ENCODE measurements at regions not wholly inside any gene's neighbourhood (a gene's known extent, or its start where the extent isn't known, plus 50 kb on each side); places are given as distances from the start of the nearest gene placed in this dataset.

GRCh38 chr9:115373710-115374045, 255.7 kb upstream of the TNC start:
- Histone ChIP-seq H3K4me3 (ENCODE audit: control insufficient read depth in 1 of 2, extremely low read depth in 1 of 2, low read length in 1 of 2) (no peak overlapping the region), H3K4me1 (ENCODE audit: control insufficient read depth in 1 of 2, extremely low read depth in 1 of 2, insufficient read depth in 2 of 2, low read length in 2 of 2) (no peaks in the 10 kb centered on the region), H3K9me3 (no peaks in the 10 kb centered on the region), H3K36me3 (ENCODE audit: control insufficient read depth in 2 of 2, extremely low read depth in 1 of 2, insufficient read depth in 1 of 2, low read length in 1 of 2) (no peaks in the 10 kb centered on the region), H3K27me3 (replicated peaks in 1 of 2; ENCODE audit: control insufficient read depth in 2 of 2, extremely low read depth in 1 of 2, insufficient read depth in 2 of 2, low read length in 1 of 2) (peaks cover 0 to 2% of the 10 kb centered on the region in 2 experiments), H3K27ac (ENCODE audit: low read length) (no peak overlapping the region)
- ChIA-PET CTCF (no interaction called here), POLR2A (no interaction called here)
- Mint-ChIP-seq H3K27me3 (peaks cover 0 to 7% of the 10 kb centered on the region in 2 donors), H3K4me1 (no peaks in the 10 kb centered on the region), H3K4me3 (no peak overlapping the region), H3K27ac (no peak overlapping the region), H3K36me3 (no peaks in the 10 kb centered on the region), H3K9me3 (peaks cover 0 to 4% (median 0%) of the 10 kb centered on the region in 3 donors)
- no peak for ATAC-seq (replicated peaks in 1 of 4)
- no peak for DNase-seq

GRCh38 chr9:115374724-115375268, 256.8 kb upstream of the TNC start:
- DNase-seq = no peak
- H3K4me3 Mint-ChIP-seq = no peak overlapping the region
- H3K9me3 ChIP-seq = no peaks in the 10 kb centered on the region
- H3K36me3 Mint-ChIP-seq = no peaks in the 10 kb centered on the region
- H3K27me3 Mint-ChIP-seq = peaks cover 0 to 4% of the 10 kb centered on the region in 2 donors
- H3K27ac ChIP-seq (ENCODE audit: low read length) = no peak overlapping the region
- H3K4me3 ChIP-seq (ENCODE audit: control insufficient read depth in 1 of 2, extremely low read depth in 1 of 2, low read length in 1 of 2) = no peak overlapping the region
- H3K27me3 ChIP-seq (replicated peaks in 1 of 2; ENCODE audit: control insufficient read depth in 2 of 2, extremely low read depth in 1 of 2, insufficient read depth in 2 of 2, low read length in 1 of 2) = no peaks in the 10 kb centered on the region
- no peak overlapping the region for H3K27ac Mint-ChIP-seq
- H3K36me3 ChIP-seq (ENCODE audit: control insufficient read depth in 2 of 2, extremely low read depth in 1 of 2, insufficient read depth in 1 of 2, low read length in 1 of 2) = no peaks in the 10 kb centered on the region
- POLR2A ChIA-PET = no interaction called here
- no peak for ATAC-seq (replicated peaks in 1 of 4)
- no peaks in the 10 kb centered on the region for H3K4me1 ChIP-seq (ENCODE audit: control insufficient read depth in 1 of 2, extremely low read depth in 1 of 2, insufficient read depth in 2 of 2, low read length in 2 of 2)
- 80% methylated on average over 1 of the region's 4 CpGs for WGBS (ENCODE audit: insufficient coverage)
- H3K4me1 Mint-ChIP-seq = no peaks in the 10 kb centered on the region
- peaks cover 0 to 4% (median 0%) of the 10 kb centered on the region in 3 donors for H3K9me3 Mint-ChIP-seq
- CTCF ChIA-PET = no interaction called here

GRCh38 chr9:115378241-115378640, 260.3 kb upstream of the TNC start:
- WGBS (ENCODE audit: insufficient coverage) = 100% methylated on average over 2 of the region's 3 CpGs

GRCh38 chr9:115378758-115379157, 260.8 kb upstream of the TNC start:
- ChIA-PET CTCF (no interaction called here), POLR2A (no interaction called here)
- Mint-ChIP-seq H3K36me3 (no peaks in the 10 kb centered on the region), H3K4me3 (no peak overlapping the region), H3K4me1 (no peaks in the 10 kb centered on the region), H3K9me3 (peaks cover 2 to 16% (median 10%) of the 10 kb centered on the region in 3 donors), H3K27me3 (peaks cover 1 to 4% of the 10 kb centered on the region in 2 donors), H3K27ac (no peak overlapping the region)
- H3K27ac ChIP-seq (ENCODE audit: low read length) = no peak overlapping the region
- no peaks in the 10 kb centered on the region for H3K4me1 ChIP-seq (ENCODE audit: control insufficient read depth in 1 of 2, extremely low read depth in 1 of 2, insufficient read depth in 2 of 2, low read length in 2 of 2)
- H3K4me3 ChIP-seq (ENCODE audit: control insufficient read depth in 1 of 2, extremely low read depth in 1 of 2, low read length in 1 of 2) = no peak overlapping the region
- no peak for ATAC-seq (replicated peaks in 1 of 4)
- no peaks in the 10 kb centered on the region for H3K27me3 ChIP-seq (replicated peaks in 1 of 2; ENCODE audit: control insufficient read depth in 2 of 2, extremely low read depth in 1 of 2, insufficient read depth in 2 of 2, low read length in 1 of 2)
- no peaks in the 10 kb centered on the region for H3K9me3 ChIP-seq
- no peak for DNase-seq
- no peaks in the 10 kb centered on the region for H3K36me3 ChIP-seq (ENCODE audit: control insufficient read depth in 2 of 2, extremely low read depth in 1 of 2, insufficient read depth in 1 of 2, low read length in 1 of 2)

More at GRCh38 chr9:115378241-115378640, 260.3 kb upstream of the TNC start:
- H3K4me1 Mint-ChIP-seq = no peaks in the 10 kb centered on the region
- H3K4me3 Mint-ChIP-seq = no peak overlapping the region
- no peak overlapping the region for H3K27ac Mint-ChIP-seq
- Histone ChIP-seq H3K27ac (ENCODE audit: low read length) (no peak overlapping the region), H3K4me3 (ENCODE audit: control insufficient read depth in 1 of 2, extremely low read depth in 1 of 2, low read length in 1 of 2) (no peak overlapping the region), H3K27me3 (replicated peaks in 1 of 2; ENCODE audit: control insufficient read depth in 2 of 2, extremely low read depth in 1 of 2, insufficient read depth in 2 of 2, low read length in 1 of 2) (no peaks in the 10 kb centered on the region), H3K4me1 (ENCODE audit: control insufficient read depth in 1 of 2, extremely low read depth in 1 of 2, insufficient read depth in 2 of 2, low read length in 2 of 2) (no peaks in the 10 kb centered on the region), H3K36me3 (ENCODE audit: control insufficient read depth in 2 of 2, extremely low read depth in 1 of 2, insufficient read depth in 1 of 2, low read length in 1 of 2) (no peaks in the 10 kb centered on the region), H3K9me3 (no peaks in the 10 kb centered on the region)
- H3K27me3 Mint-ChIP-seq = peaks cover 1 to 4% of the 10 kb centered on the region in 2 donors
- CTCF ChIA-PET = no interaction called here
- H3K36me3 Mint-ChIP-seq = no peaks in the 10 kb centered on the region
- H3K9me3 Mint-ChIP-seq = peaks cover 2 to 12% (median 7%) of the 10 kb centered on the region in 3 donors
- DNase-seq = no peak
- no peak for ATAC-seq (replicated peaks in 1 of 4)
- POLR2A ChIA-PET = no interaction called here

GRCh38 chr9:115379719-115380118, 261.8 kb upstream of the TNC start:
- no peak for DNase-seq
- WGBS (ENCODE audit: insufficient coverage) = 72% methylated on average over 3 of the region's 3 CpGs
- Histone ChIP-seq H3K4me1 (ENCODE audit: control insufficient read depth in 1 of 2, extremely low read depth in 1 of 2, insufficient read depth in 2 of 2, low read length in 2 of 2) (no peaks in the 10 kb centered on the region), H3K27me3 (replicated peaks in 1 of 2; ENCODE audit: control insufficient read depth in 2 of 2, extremely low read depth in 1 of 2, insufficient read depth in 2 of 2, low read length in 1 of 2) (no peaks in the 10 kb centered on the region), H3K9me3 (no peaks in the 10 kb centered on the region), H3K27ac (ENCODE audit: low read length) (no peak overlapping the region), H3K36me3 (ENCODE audit: control insufficient read depth in 2 of 2, extremely low read depth in 1 of 2, insufficient read depth in 1 of 2, low read length in 1 of 2) (no peaks in the 10 kb centered on the region), H3K4me3 (ENCODE audit: control insufficient read depth in 1 of 2, extremely low read depth in 1 of 2, low read length in 1 of 2) (no peak overlapping the region)
- no peaks in the 10 kb centered on the region for H3K4me1 Mint-ChIP-seq
- no peak overlapping the region for H3K27ac Mint-ChIP-seq
- H3K27me3 Mint-ChIP-seq = peaks cover 1 to 4% of the 10 kb centered on the region in 2 donors
- peaks cover 7 to 17% (median 11%) of the 10 kb centered on the region in 3 donors for H3K9me3 Mint-ChIP-seq
- H3K4me3 Mint-ChIP-seq = no peak overlapping the region
- CTCF ChIA-PET = no interaction called here
- POLR2A ChIA-PET = no interaction called here
- no peak for ATAC-seq (replicated peaks in 1 of 4)
- H3K36me3 Mint-ChIP-seq = no peaks in the 10 kb centered on the region

GRCh38 chr9:115382865-115383264, 264.9 kb upstream of the TNC start:
- 63% methylated on average over 2 of the region's 2 CpGs for WGBS (ENCODE audit: insufficient coverage)
- no peak overlapping the region for H3K27ac Mint-ChIP-seq
- no peak overlapping the region for H3K4me3 Mint-ChIP-seq
- ATAC-seq (replicated peaks in 1 of 4) (no peak), DNase-seq (no peak)
- POLR2A ChIA-PET = no interaction called here
- Histone ChIP-seq H3K27me3 (replicated peaks in 1 of 2; ENCODE audit: control insufficient read depth in 2 of 2, extremely low read depth in 1 of 2, insufficient read depth in 2 of 2, low read length in 1 of 2) (peaks cover 0 to 7% of the 10 kb centered on the region in 2 experiments), H3K9me3 (no peaks in the 10 kb centered on the region), H3K27ac (ENCODE audit: low read length) (no peak overlapping the region), H3K36me3 (ENCODE audit: control insufficient read depth in 2 of 2, extremely low read depth in 1 of 2, insufficient read depth in 1 of 2, low read length in 1 of 2) (no peaks in the 10 kb centered on the region), H3K4me1 (ENCODE audit: control insufficient read depth in 1 of 2, extremely low read depth in 1 of 2, insufficient read depth in 2 of 2, low read length in 2 of 2) (no peaks in the 10 kb centered on the region), H3K4me3 (ENCODE audit: control insufficient read depth in 1 of 2, extremely low read depth in 1 of 2, low read length in 1 of 2) (no peak overlapping the region)
- CTCF ChIA-PET = no interaction called here
- H3K4me1 Mint-ChIP-seq = no peaks in the 10 kb centered on the region
- H3K27me3 Mint-ChIP-seq = peaks cover 4 to 5% of the 10 kb centered on the region in 2 donors
- peaks cover 7 to 17% (median 11%) of the 10 kb centered on the region in 3 donors for H3K9me3 Mint-ChIP-seq
- no peaks in the 10 kb centered on the region for H3K36me3 Mint-ChIP-seq

All from T-cell (primary cell).